ENCODE measurements at regions not wholly inside any gene's neighbourhood (a gene's known extent, or its start where the extent isn't known, plus 50 kb on each side); places are given as distances from the start of the nearest gene placed in this dataset.

- TF ChIP-seq CTCF (IDR thresholded peaks at IDR 0.05) (no peak), POLR2A (IDR thresholded peaks at IDR 0.05) (no peak), POLR2AphosphoS5 (IDR thresholded peaks at IDR 0.05) (no peak)
Measured at GRCh38 chr2:39851651-39852110, 72.6 kb upstream of the THUMPD2 start.
